ENCODE measurements at regions not wholly inside any gene's neighbourhood (a gene's known extent, or its start where the extent isn't known, plus 50 kb on each side); places are given as distances from the start of the nearest gene placed in this dataset.

DNA sequence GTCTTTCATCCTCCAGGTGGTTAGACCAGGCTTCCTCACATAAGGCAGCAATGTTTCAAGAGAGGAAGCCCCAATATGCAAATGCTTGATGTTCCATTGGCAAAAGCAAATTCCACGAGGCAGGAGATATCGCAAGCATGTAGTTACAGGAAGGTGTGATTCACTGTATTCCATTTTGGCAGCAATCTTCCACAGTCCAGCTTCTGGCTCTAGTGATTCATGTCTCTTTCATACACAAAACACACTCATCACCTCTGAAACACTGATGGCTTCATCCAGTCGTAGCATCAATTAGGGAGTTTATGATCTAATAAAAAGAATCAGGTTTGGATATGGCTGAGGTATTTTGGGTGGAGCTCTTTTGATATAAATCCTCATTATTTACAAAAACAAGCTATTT is 552.2 kb upstream of the RIOK2 start:
- H3K9ac ChIP-seq (ENCODE audit: low read depth, low read length): no peak overlapping the region
- no peaks in the 10 kb centered on the region for H3K9me3 ChIP-seq (ENCODE audit: control insufficient read depth, insufficient read depth, low read length)
- H3K36me3 ChIP-seq (ENCODE audit: insufficient read depth, low read length): no peaks in the 10 kb centered on the region
- H3K4me1 ChIP-seq (ENCODE audit: insufficient read depth, low read length): no peaks in the 10 kb centered on the region

GRCh38 chr5:97737608-97738007 is 554.6 kb upstream of the RIOK2 start:
- no peak overlapping the region for H3K9ac ChIP-seq (ENCODE audit: low read depth, low read length)
- no peaks in the 10 kb centered on the region for H3K9me3 ChIP-seq (ENCODE audit: control insufficient read depth, insufficient read depth, low read length)
- H3K4me1 ChIP-seq (ENCODE audit: insufficient read depth, low read length): no peaks in the 10 kb centered on the region
- H3K36me3 ChIP-seq (ENCODE audit: insufficient read depth, low read length): no peaks in the 10 kb centered on the region

DNA sequence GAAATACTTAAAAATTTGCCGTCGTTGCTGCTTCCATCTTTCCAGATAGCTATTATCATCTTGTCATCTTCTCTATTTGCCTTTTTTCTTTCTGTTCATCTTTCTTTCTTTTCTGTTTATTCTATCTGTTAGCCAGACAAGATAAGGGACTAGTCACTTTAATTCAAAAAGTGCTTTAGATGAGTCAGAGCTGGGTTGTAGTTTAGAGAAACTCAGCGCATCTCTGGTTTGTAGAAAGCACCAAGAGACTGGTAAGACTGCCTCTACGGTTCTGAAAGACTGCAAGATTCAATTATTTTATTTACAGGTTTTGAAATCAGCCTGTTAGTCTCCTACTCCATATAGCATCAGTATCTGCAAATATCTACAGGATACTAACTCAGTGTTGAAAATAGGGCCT is 562.8 kb upstream of the RIOK2 start:
- no peaks in the 10 kb centered on the region for H3K4me1 ChIP-seq (ENCODE audit: insufficient read depth, low read length)
- no peak overlapping the region for H3K9ac ChIP-seq (ENCODE audit: low read depth, low read length)
- H3K9me3 ChIP-seq (ENCODE audit: control insufficient read depth, insufficient read depth, low read length): no peaks in the 10 kb centered on the region
- no peaks in the 10 kb centered on the region for H3K36me3 ChIP-seq (ENCODE audit: insufficient read depth, low read length)

GRCh38 chr5:97750576-97750975 is 567.5 kb upstream of the RIOK2 start:
- no peaks in the 10 kb centered on the region for H3K36me3 ChIP-seq (ENCODE audit: insufficient read depth, low read length)
- no peaks in the 10 kb centered on the region for H3K4me1 ChIP-seq (ENCODE audit: insufficient read depth, low read length)

DNA sequence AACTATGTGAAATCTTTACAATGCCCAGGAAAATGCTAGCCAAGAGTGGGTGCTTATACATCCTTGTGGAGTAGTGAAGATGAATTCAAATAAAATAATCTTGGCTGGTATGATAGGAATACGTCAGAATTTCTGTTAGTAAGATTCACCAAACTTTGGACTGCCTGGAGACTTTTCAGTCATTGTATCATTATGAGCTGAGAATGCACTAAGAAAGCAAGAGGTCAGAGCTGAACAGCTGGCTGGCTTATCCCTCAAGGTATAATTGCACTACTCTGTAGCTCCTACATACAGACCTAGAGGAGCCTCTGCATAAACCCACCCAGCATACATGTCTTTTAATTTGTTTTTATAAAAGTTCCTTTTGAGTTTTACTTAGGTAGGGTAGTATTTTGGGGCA is 568.5 kb upstream of the RIOK2 start:
- H3K4me1 ChIP-seq (ENCODE audit: insufficient read depth, low read length): no peaks in the 10 kb centered on the region
- H3K36me3 ChIP-seq (ENCODE audit: insufficient read depth, low read length): no peaks in the 10 kb centered on the region
- no peaks in the 10 kb centered on the region for H3K9me3 ChIP-seq (ENCODE audit: control insufficient read depth, insufficient read depth, low read length)
- no peak overlapping the region for H3K9ac ChIP-seq (ENCODE audit: low read depth, low read length)

More at GRCh38 chr5:97750576-97750975, 567.5 kb upstream of the RIOK2 start:
- Histone ChIP-seq H3K9me3 (ENCODE audit: control insufficient read depth, insufficient read depth, low read length) (no peaks in the 10 kb centered on the region), H3K9ac (ENCODE audit: low read depth, low read length) (no peak overlapping the region)

GRCh38 chr5:97752871-97753270 is 569.8 kb upstream of the RIOK2 start:
- no peaks in the 10 kb centered on the region for H3K9me3 ChIP-seq (ENCODE audit: control insufficient read depth, insufficient read depth, low read length)
- H3K4me1 ChIP-seq (ENCODE audit: insufficient read depth, low read length): no peaks in the 10 kb centered on the region
- H3K36me3 ChIP-seq (ENCODE audit: insufficient read depth, low read length): no peaks in the 10 kb centered on the region
- no peak overlapping the region for H3K9ac ChIP-seq (ENCODE audit: low read depth, low read length)

GRCh38 chr5:97762483-97762882 is 579.4 kb upstream of the RIOK2 start:
- Histone ChIP-seq H3K9me3 (ENCODE audit: control insufficient read depth, insufficient read depth, low read length) (no peaks in the 10 kb centered on the region), H3K9ac (ENCODE audit: low read depth, low read length) (no peak overlapping the region)

GRCh38 chr5:97764700-97765099 is 581.7 kb upstream of the RIOK2 start:
- H3K36me3 ChIP-seq (ENCODE audit: insufficient read depth, low read length): no peaks in the 10 kb centered on the region
- H3K9ac ChIP-seq (ENCODE audit: low read depth, low read length): no peak overlapping the region
- no peaks in the 10 kb centered on the region for H3K4me1 ChIP-seq (ENCODE audit: insufficient read depth, low read length)
- H3K9me3 ChIP-seq (ENCODE audit: control insufficient read depth, insufficient read depth, low read length): no peaks in the 10 kb centered on the region

More at GRCh38 chr5:97762483-97762882, 579.4 kb upstream of the RIOK2 start:
- Histone ChIP-seq H3K36me3 (ENCODE audit: insufficient read depth, low read length) (no peaks in the 10 kb centered on the region), H3K4me1 (ENCODE audit: insufficient read depth, low read length) (no peaks in the 10 kb centered on the region)

GRCh38 chr5:97778451-97778850 is 595.4 kb upstream of the RIOK2 start:
- no peaks in the 10 kb centered on the region for H3K9me3 ChIP-seq (ENCODE audit: control insufficient read depth, insufficient read depth, low read length)

GRCh38 chr5:97788369-97788768 is 605.3 kb upstream of the RIOK2 start:
- no peaks in the 10 kb centered on the region for H3K4me1 ChIP-seq (ENCODE audit: insufficient read depth, low read length)
- no peaks in the 10 kb centered on the region for H3K36me3 ChIP-seq (ENCODE audit: insufficient read depth, low read length)
- H3K9me3 ChIP-seq (ENCODE audit: control insufficient read depth, insufficient read depth, low read length): no peaks in the 10 kb centered on the region
- H3K9ac ChIP-seq (ENCODE audit: low read depth, low read length): no peak overlapping the region

More at GRCh38 chr5:97778451-97778850, 595.4 kb upstream of the RIOK2 start:
- Histone ChIP-seq H3K36me3 (ENCODE audit: insufficient read depth, low read length) (no peaks in the 10 kb centered on the region), H3K9ac (ENCODE audit: low read depth, low read length) (no peak overlapping the region), H3K4me1 (ENCODE audit: insufficient read depth, low read length) (no peaks in the 10 kb centered on the region)

DNA sequence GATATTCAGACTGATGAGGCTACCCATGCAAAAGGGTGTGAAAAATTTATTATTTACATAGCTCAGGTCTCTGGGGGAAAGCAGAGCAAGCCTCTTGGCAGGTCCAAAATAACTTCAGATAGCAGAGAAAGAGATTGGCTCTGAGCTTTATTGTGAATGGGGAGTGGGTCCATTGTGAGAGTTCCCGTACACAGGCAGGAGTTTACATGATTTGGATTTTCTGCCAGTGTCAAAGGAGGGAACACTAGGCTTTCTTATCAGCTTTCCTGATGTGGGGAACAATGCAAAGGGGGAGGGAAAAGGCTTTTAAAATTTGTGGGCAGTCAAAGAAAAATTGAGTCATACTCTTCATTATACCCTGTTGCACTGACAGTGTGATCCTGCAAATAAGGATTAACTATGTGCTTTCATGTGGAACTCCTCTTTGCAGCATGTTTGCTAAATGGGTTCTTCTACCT is 615.0 kb upstream of the RIOK2 start:
- Histone ChIP-seq H3K4me1 (ENCODE audit: insufficient read depth, low read length) (no peaks in the 10 kb centered on the region), H3K36me3 (ENCODE audit: insufficient read depth, low read length) (no peaks in the 10 kb centered on the region)

DNA sequence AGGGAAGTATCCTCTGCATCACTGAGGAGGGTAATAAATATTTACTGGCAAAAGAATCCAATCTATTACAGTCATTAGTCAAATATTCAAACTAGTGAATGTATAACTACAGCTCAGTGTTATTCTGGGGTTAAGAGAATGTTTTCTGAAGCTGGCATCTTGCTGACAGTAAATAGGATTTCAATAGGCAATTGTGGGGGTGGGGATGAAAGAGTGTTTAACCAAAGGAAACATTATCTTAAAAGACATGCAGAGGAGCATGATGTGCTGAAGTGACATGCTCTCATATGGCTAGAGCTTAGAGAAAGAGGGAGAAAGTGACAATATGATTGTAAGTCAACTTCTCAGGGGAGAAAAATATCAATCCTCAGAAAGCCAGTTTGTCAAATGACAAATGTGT is 618.4 kb upstream of the RIOK2 start:
- no peaks in the 10 kb centered on the region for H3K36me3 ChIP-seq (ENCODE audit: insufficient read depth, low read length)
- H3K4me1 ChIP-seq (ENCODE audit: insufficient read depth, low read length): no peaks in the 10 kb centered on the region
- no peak overlapping the region for H3K9ac ChIP-seq (ENCODE audit: low read depth, low read length)
- peaks cover 8% of the 10 kb centered on the region for H3K9me3 ChIP-seq (ENCODE audit: control insufficient read depth, insufficient read depth, low read length)

More for the DNA sequence above, 615.0 kb upstream of the RIOK2 start:
- H3K9me3 ChIP-seq (ENCODE audit: control insufficient read depth, insufficient read depth, low read length): no peaks in the 10 kb centered on the region
- H3K9ac ChIP-seq (ENCODE audit: low read depth, low read length): no peak overlapping the region

DNA sequence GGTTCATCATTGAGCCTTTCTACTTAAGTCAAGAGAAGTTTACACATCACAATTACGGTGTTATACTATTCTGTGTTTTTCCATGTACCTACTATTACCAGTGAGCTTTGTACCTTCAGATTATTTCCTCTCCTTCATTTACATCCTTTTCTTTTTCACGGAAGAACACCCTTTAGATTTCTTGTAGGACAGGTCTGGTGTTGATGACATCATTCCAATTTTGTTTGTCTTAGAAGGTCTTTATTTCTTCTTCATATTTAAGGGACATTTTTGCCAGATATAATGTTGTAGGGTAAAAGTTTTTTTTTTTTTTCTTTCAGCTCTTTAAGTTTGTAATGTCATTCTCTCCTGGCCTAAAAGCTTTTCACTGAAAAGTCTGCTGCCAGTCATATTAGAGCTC is 637.1 kb upstream of the RIOK2 start:
- no peak overlapping the region for H3K9ac ChIP-seq (ENCODE audit: low read depth, low read length)
- no peaks in the 10 kb centered on the region for H3K9me3 ChIP-seq (ENCODE audit: control insufficient read depth, insufficient read depth, low read length)
- H3K36me3 ChIP-seq (ENCODE audit: insufficient read depth, low read length): no peaks in the 10 kb centered on the region
- H3K4me1 ChIP-seq (ENCODE audit: insufficient read depth, low read length): no peaks in the 10 kb centered on the region

DNA sequence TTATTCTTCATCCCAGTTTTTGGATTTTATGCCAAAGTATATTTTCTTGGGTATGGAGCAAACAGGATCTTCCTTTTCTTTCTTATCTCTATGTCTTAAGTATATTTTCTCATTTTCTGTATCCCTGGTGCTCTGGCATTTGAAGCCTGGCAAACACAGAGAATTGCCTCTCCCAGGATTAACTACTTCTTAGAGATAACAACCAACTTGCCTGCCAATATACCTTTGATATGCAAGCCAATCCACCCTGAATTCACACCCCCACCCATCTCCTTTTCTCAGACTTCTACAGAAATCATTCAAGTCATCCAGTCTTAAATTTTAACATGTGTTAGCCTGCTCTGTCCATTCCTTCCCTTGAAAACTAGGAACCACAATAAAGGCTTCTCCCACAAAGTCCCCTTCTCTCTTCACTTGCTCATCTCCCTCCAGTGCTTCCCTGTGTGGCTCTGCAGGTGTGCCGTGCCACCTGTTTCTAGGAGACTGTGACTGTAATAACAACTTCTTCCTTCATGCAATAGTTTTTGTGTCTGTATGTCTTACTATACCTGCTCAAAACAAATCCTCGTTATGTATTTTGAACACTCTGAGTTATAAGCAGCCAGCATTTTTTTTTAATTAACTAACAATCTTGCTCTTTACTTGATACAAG is 649.7 kb upstream of the RIOK2 start:
- Histone ChIP-seq H3K9me3 (ENCODE audit: control insufficient read depth, insufficient read depth, low read length) (no peaks in the 10 kb centered on the region), H3K9ac (ENCODE audit: low read depth, low read length) (no peak overlapping the region), H3K4me1 (ENCODE audit: insufficient read depth, low read length) (no peaks in the 10 kb centered on the region), H3K36me3 (ENCODE audit: insufficient read depth, low read length) (no peaks in the 10 kb centered on the region)

DNA sequence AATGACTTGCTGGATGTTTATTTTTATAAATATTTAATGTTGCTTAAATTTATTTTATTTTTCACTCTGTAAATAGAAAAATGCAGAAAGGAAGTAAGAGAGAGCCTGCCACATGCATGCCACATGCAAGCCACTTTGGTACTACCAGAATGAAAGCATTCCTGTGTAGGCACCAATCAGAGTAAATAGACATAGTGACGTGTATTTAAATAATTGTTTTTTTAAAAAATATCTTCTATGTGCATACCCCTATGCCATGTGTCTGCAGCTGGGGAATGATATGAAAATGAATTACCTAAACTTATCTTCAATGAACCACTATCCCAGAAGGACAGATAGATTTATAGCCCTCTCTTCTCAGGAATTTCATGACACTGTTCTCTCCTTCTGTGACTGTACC is 651.5 kb upstream of the RIOK2 start:
- Histone ChIP-seq H3K9me3 (ENCODE audit: control insufficient read depth, insufficient read depth, low read length) (no peaks in the 10 kb centered on the region), H3K36me3 (ENCODE audit: insufficient read depth, low read length) (no peaks in the 10 kb centered on the region), H3K4me1 (ENCODE audit: insufficient read depth, low read length) (no peaks in the 10 kb centered on the region), H3K9ac (ENCODE audit: low read depth, low read length) (no peak overlapping the region)

Data from ES-I3 (cell line).